AG09309 (cell line): ENCODE measurements at regions not wholly inside any gene's neighbourhood (a gene's known extent, or its start where the extent isn't known, plus 50 kb on each side); places are given as distances from the start of the nearest gene placed in this dataset.

ENCODE experiments used
- DNase-seq: peaks from one replicate; pipeline ENCODE4 v3.0.0-alpha.2; 2010; ENCODE audit warnings: low read depth
- H3K4me3 ChIP-seq: 2 replicates; pipeline ENCODE4 v1.5.1; 2011; ENCODE audit warnings: mild to moderate bottlenecking, low read depth, low read length, moderate library complexity; ENCODE audit not compliant: control insufficient read depth
- CTCF ChIP-seq: IDR thresholded peaks from 2 replicates; pipeline ENCODE4 v1.5.1; 2011; ENCODE audit warnings: mild to moderate bottlenecking, low read depth, low read length, inconsistent platforms; ENCODE audit not compliant: insufficient read depth, control insufficient read depth; ENCODE audit errors: missing control alignments

GRCh38 chr1:48120621-48121020 lies 101.9 kb upstream of the SLC5A9 start:
- no peak for TF ChIP-seq CTCF
- DNase-seq: no peak
- no peak overlapping the region for H3K4me3 ChIP-seq

- TF ChIP-seq CTCF: no peak
Observed at GRCh38 chr1:48115835-48116234, 106.7 kb upstream of the SLC5A9 start.

GRCh38 chr1:48114596-48115382 lies 107.7 kb upstream of the SLC5A9 start:
- TF ChIP-seq CTCF: no peak
- H3K4me3 ChIP-seq: no peak overlapping the region
- DNase-seq: no peak

More at GRCh38 chr1:48115835-48116234, 106.7 kb upstream of the SLC5A9 start:
- H3K4me3 ChIP-seq: no peak overlapping the region
- DNase-seq: no peak

GRCh38 chr1:48109390-48110013 lies 112.3 kb upstream of the TRABD2B start:
- H3K4me3 ChIP-seq: no peak overlapping the region
- DNase-seq: peak; percentile 34
- TF ChIP-seq CTCF: peak; percentile 83

GRCh38 chr1:48107516-48107915 lies 110.3 kb upstream of the TRABD2B start:
- DNase-seq: no peak
- H3K4me3 ChIP-seq: no peak overlapping the region
- no peak for TF ChIP-seq CTCF

- DNase-seq: no peak
Observed at GRCh38 chr1:48106049-48106448, 108.9 kb upstream of the TRABD2B start.

More at GRCh38 chr1:48106049-48106448, 108.9 kb upstream of the TRABD2B start:
- no peak overlapping the region for H3K4me3 ChIP-seq
- TF ChIP-seq CTCF: no peak
